Tibial nerve (tissue), 3 donors: ENCODE measurements at regions not wholly inside any gene's neighbourhood (a gene's known extent, or its start where the extent isn't known, plus 50 kb on each side); places are given as distances from the start of the nearest gene placed in this dataset.

ENCODE experiments used
- POLR2A ChIP-seq, 2 donors: fragments of 450-650 bp; IDR thresholded peaks; one replicate each; pipeline ENCODE4 v1.6.1; 2017; ENCODE audit warnings: antibody characterized with exemption in 2 of 2, mild to moderate bottlenecking in 2 of 2, moderate library complexity in 2 of 2
- TF ChIP-seq, protein P1 (sequence below), 5 experiments: fragments of 200-600 bp in 3 of 5; fragments of 450-650 bp in 2 of 5; sonication (generic) in 3 of 5; IDR thresholded peaks; one replicate each; pipeline ENCODE4 v1.5.1; 2016 to 2019; ENCODE audit warnings: antibody characterized with exemption in 5 of 5, mild to moderate bottlenecking in 3 of 5, moderate library complexity in 2 of 5

DNA sequence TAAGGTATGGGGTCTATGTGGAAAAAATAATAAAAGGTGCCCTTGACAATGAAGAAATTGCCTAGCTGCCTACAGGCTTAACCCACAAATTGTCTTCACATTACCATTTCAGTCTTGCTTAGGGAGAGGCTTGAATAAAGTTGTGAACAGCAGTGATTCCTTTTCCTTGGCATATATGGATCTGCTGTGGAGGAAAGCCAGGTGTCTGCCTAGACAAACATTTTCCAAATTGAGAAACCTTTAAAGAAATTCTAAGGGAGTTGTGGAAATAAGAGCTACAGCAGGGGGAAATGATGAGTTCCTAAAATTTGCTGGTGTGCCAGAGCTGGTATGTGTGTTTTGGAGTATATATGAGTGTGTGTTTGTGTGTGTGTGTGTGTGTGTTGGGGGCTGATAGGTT, 452.1 kb downstream of the NTRK3 start:
- TF ChIP-seq POLR2A (IDR thresholded peaks at IDR 0.05) = no peak
- TF ChIP-seq, protein P1, sequence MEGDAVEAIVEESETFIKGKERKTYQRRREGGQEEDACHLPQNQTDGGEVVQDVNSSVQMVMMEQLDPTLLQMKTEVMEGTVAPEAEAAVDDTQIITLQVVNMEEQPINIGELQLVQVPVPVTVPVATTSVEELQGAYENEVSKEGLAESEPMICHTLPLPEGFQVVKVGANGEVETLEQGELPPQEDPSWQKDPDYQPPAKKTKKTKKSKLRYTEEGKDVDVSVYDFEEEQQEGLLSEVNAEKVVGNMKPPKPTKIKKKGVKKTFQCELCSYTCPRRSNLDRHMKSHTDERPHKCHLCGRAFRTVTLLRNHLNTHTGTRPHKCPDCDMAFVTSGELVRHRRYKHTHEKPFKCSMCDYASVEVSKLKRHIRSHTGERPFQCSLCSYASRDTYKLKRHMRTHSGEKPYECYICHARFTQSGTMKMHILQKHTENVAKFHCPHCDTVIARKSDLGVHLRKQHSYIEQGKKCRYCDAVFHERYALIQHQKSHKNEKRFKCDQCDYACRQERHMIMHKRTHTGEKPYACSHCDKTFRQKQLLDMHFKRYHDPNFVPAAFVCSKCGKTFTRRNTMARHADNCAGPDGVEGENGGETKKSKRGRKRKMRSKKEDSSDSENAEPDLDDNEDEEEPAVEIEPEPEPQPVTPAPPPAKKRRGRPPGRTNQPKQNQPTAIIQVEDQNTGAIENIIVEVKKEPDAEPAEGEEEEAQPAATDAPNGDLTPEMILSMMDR (IDR thresholded peaks at IDR 0.05) = no peak
